ENCODE measurements at regions not wholly inside any gene's neighbourhood (a gene's known extent, or its start where the extent isn't known, plus 50 kb on each side); places are given as distances from the start of the nearest gene placed in this dataset.

GRCh38 chr3:153290268-153291015, 128.4 kb downstream of the RAP2B start:
- intact Hi-C loops (cut with micrococcal nuclease; ENCODE audit: unreplicated experiment) (loop anchor here (2.0 to 10.0 kb wide), 2 partner anchors 248 to 304 kb away; no protein-coding TSS in a partner anchor), in situ Hi-C loops (cut with HindIII; ENCODE audit: low pct_unique_long_range_greater_than_20kb, low sequenced_read_pairs) (no loop called here)
- Histone ChIP-seq H3K27ac (ENCODE audit: low read length) (no peak overlapping the region), H3K9me3 (ENCODE audit: control insufficient read depth, insufficient read depth, low read depth, low read length) (no peaks in the 10 kb centered on the region), H3K36me3 (ENCODE audit: control insufficient read depth, insufficient read depth, low read length) (no peaks in the 10 kb centered on the region), H3K4me3 (ENCODE audit: low read depth in 2 of 2, low read length in 2 of 2) (no peak overlapping the region), H3K27me3 (ENCODE audit: control insufficient read depth, insufficient read depth, low read length) (no peaks in the 10 kb centered on the region), H3K4me1 (ENCODE audit: control insufficient read depth, insufficient read depth, low read length) (no peaks in the 10 kb centered on the region)
- TF ChIP-seq POLR2AphosphoS5 (IDR thresholded peaks at IDR 0.05; ENCODE audit: low read depth, low read length) (no peak), SIN3A (IDR thresholded peaks at IDR 0.05; ENCODE audit: borderline replicate concordance, insufficient read depth, low read depth, low read length) (no peak), CTCF (IDR thresholded peaks at IDR 0.05) (no peak), TCF7L2 (IDR thresholded peaks at IDR 0.05; ENCODE audit: low read depth, low read length) (no peak), REST (IDR thresholded peaks at IDR 0.05; ENCODE audit: insufficient read depth in 1 of 2, low read depth in 2 of 2, low read length in 1 of 2) (no peak)
- BruUV-seq (replicated peaks) = no TSS peak
- ChIA-PET POLR2A (no interaction called here), CTCF (interaction anchor here (1.1 kb wide), 1 partner anchor 247 kb away, joined by 4 read pairs; no protein-coding TSS in a partner anchor)
- DNase-seq (ENCODE audit: low read depth, low spot score) (no peak), ATAC-seq (no peak)

- Histone ChIP-seq H3K9me3 (ENCODE audit: control insufficient read depth, insufficient read depth, low read depth, low read length) (no peaks in the 10 kb centered on the region), H3K4me3 (ENCODE audit: low read depth in 2 of 2, low read length in 2 of 2) (no peak overlapping the region), H3K4me1 (ENCODE audit: control insufficient read depth, insufficient read depth, low read length) (no peaks in the 10 kb centered on the region), H3K27me3 (ENCODE audit: control insufficient read depth, insufficient read depth, low read length) (no peaks in the 10 kb centered on the region), H3K27ac (ENCODE audit: low read length) (no peak overlapping the region), H3K36me3 (ENCODE audit: control insufficient read depth, insufficient read depth, low read length) (no peaks in the 10 kb centered on the region)
- ChIA-PET CTCF (no interaction called here), POLR2A (no interaction called here)
- intact Hi-C loops (cut with micrococcal nuclease; ENCODE audit: unreplicated experiment) = loop anchor here (2.0 to 10.0 kb wide), 2 partner anchors 248 to 304 kb away; no protein-coding TSS in a partner anchor
- no peak for TF ChIP-seq SIN3A (IDR thresholded peaks at IDR 0.05; ENCODE audit: borderline replicate concordance, insufficient read depth, low read depth, low read length)
- TF ChIP-seq CTCF (IDR thresholded peaks at IDR 0.05) = peak; percentile 81
- no peak for TF ChIP-seq POLR2AphosphoS5 (IDR thresholded peaks at IDR 0.05; ENCODE audit: low read depth, low read length)
- no peak for DNase-seq (ENCODE audit: low read depth, low spot score)
- in situ Hi-C loops (cut with HindIII; ENCODE audit: low pct_unique_long_range_greater_than_20kb, low sequenced_read_pairs) = no loop called here
- no TSS peak for BruUV-seq (replicated peaks)
- ATAC-seq = peak; percentile 88
These were observed 129.1 kb downstream of the RAP2B start for GRCh38 chr3:153291059-153291685.

All from Panc1 (cell line).